DMS153 treated with DMSO at 0.1 percent for 48 hours (cell line): ENCODE measurements at regions not wholly inside any gene's neighbourhood (a gene's known extent, or its start where the extent isn't known, plus 50 kb on each side); places are given as distances from the start of the nearest gene placed in this dataset.

Source experiments
- DNase-seq: peaks from one replicate; lab custom pipeline; 2025; ENCODE audit not compliant: unreplicated experiment; lab: John Stamatoyannopoulos, UW

GRCh38 chr1:94326329-94326728, 88.9 kb upstream of the ARHGAP29 start:
- DNase-seq = no peak

- no peak for DNase-seq
These were observed 88.3 kb upstream of the ARHGAP29 start for GRCh38 chr1:94325377-94326302.

- DNase-seq = no peak
These were observed 86.8 kb upstream of the ARHGAP29 start for GRCh38 chr1:94324178-94324544.

- DNase-seq = no peak
These were observed 86.2 kb upstream of the ARHGAP29 start for GRCh38 chr1:94323311-94324177.

GRCh38 chr1:94322696-94323095, 85.3 kb upstream of the ARHGAP29 start:
- no peak for DNase-seq

- no peak for DNase-seq
These were observed 84.3 kb upstream of the ARHGAP29 start for GRCh38 chr1:94321662-94322061.

- DNase-seq = no peak
These were observed 82.1 kb upstream of the ARHGAP29 start for GRCh38 chr1:94319319-94320102.

GRCh38 chr1:94318505-94319030, 81.2 kb upstream of the ARHGAP29 start:
- no peak for DNase-seq

- DNase-seq = no peak
These were observed 80.4 kb upstream of the ARHGAP29 start for GRCh38 chr1:94317790-94318188.

- no peak for DNase-seq
These were observed 79.7 kb upstream of the ARHGAP29 start for GRCh38 chr1:94316836-94317789.

GRCh38 chr1:94316183-94316582, 78.8 kb upstream of the ARHGAP29 start:
- no peak for DNase-seq

- no peak for DNase-seq
These were observed 78.2 kb upstream of the ARHGAP29 start for GRCh38 chr1:94315552-94316116.

GRCh38 chr1:94314222-94314858, 77.0 kb upstream of the ARHGAP29 start:
- no peak for DNase-seq

- DNase-seq = no peak
These were observed 73.3 kb upstream of the ARHGAP29 start for GRCh38 chr1:94310570-94311270.

- DNase-seq = no peak
These were observed 72.6 kb upstream of the ARHGAP29 start for GRCh38 chr1:94309829-94310569.

GRCh38 chr1:94309216-94309615, 71.8 kb upstream of the ARHGAP29 start:
- DNase-seq = no peak

GRCh38 chr1:94306521-94306920, 69.1 kb upstream of the ARHGAP29 start:
- DNase-seq = no peak

- DNase-seq = no peak
These were observed 68.3 kb upstream of the ARHGAP29 start for GRCh38 chr1:94305704-94306103.
